NT2/D1 (cell line): ENCODE measurements at regions not wholly inside any gene's neighbourhood (a gene's known extent, or its start where the extent isn't known, plus 50 kb on each side); places are given as distances from the start of the nearest gene placed in this dataset.

Experiments
- DNase-seq: peaks from one replicate; pipeline ENCODE4 v3.0.0-alpha.2; 2011; ENCODE audit warnings: low read depth, low spot score
- H3K27me3 ChIP-seq: 2 replicates; pipeline ENCODE4 v1.6.0; 2011; ENCODE audit warnings: mild to moderate bottlenecking; ENCODE audit not compliant: insufficient read length, insufficient read depth
- H3K36me3 ChIP-seq: 2 replicates; pipeline ENCODE4 v1.6.1; 2011; ENCODE audit warnings: mild to moderate bottlenecking, low read length, mixed read lengths; ENCODE audit not compliant: insufficient read depth, insufficient read length
- H3K4me1 ChIP-seq: 2 replicates; pipeline ENCODE4 v1.5.1; 2011; ENCODE audit not compliant: insufficient read depth, insufficient read length
- H3K4me3 ChIP-seq: 2 replicates; pipeline ENCODE4 v1.5.1; 2011; ENCODE audit warnings: low read depth; ENCODE audit not compliant: insufficient read length
- H3K9ac ChIP-seq: 2 replicates; pipeline ENCODE4 v1.6.0; 2011; ENCODE audit warnings: low read depth; ENCODE audit not compliant: insufficient read length
- H3K9me3 ChIP-seq: 2 replicates; pipeline ENCODE4 v1.5.1; 2011; ENCODE audit warnings: mild to moderate bottlenecking, low read length; ENCODE audit not compliant: insufficient read depth
- SUZ12 ChIP-seq: IDR thresholded peaks from 2 replicates; pipeline ENCODE4 v1.6.1; 2011; ENCODE audit not compliant: insufficient read length, insufficient read depth; ENCODE audit errors: extremely low read depth
- YY1 ChIP-seq: IDR thresholded peaks from 2 replicates; pipeline ENCODE4 v1.6.1; 2011; ENCODE audit not compliant: insufficient read length, insufficient read depth
- ZNF274 ChIP-seq: IDR thresholded peaks from 2 replicates; pipeline ENCODE4 v1.6.1; 2011; ENCODE audit warnings: mild to moderate bottlenecking, low read depth, low read length

- DNase-seq: no peak
- Histone ChIP-seq H3K36me3 (no peaks in the 10 kb centered on the region), H3K27me3 (no peaks in the 10 kb centered on the region), H3K9me3 (peaks cover 17% of the 10 kb centered on the region), H3K9ac (no peak overlapping the region), H3K4me1 (peaks cover 5% of the 10 kb centered on the region), H3K4me3 (no peak overlapping the region)
- TF ChIP-seq YY1: no peak
- TF ChIP-seq SUZ12: no peak
These were observed 583.1 kb upstream of the HS6ST1 start for GRCh38 chr2:128901572-128902391.

GRCh38 chr2:128903637-128904036 lies 585.0 kb upstream of the HS6ST1 start:
- TF ChIP-seq ZNF274 (no peak), SUZ12 (no peak), YY1 (no peak)
- Histone ChIP-seq H3K36me3 (no peaks in the 10 kb centered on the region), H3K9me3 (peaks cover 22% of the 10 kb centered on the region), H3K9ac (no peak overlapping the region), H3K4me3 (no peak overlapping the region), H3K4me1 (peaks cover 5% of the 10 kb centered on the region), H3K27me3 (no peaks in the 10 kb centered on the region)
- no peak for DNase-seq

- TF ChIP-seq YY1 (no peak), SUZ12 (no peak), ZNF274 (no peak)
- no peaks in the 10 kb centered on the region for H3K4me1 ChIP-seq
- peaks cover 27% of the 10 kb centered on the region; the same call in 1 of the 2 replicates for H3K9me3 ChIP-seq
- no peaks in the 10 kb centered on the region for H3K36me3 ChIP-seq
- no peaks in the 10 kb centered on the region for H3K27me3 ChIP-seq
- no peak overlapping the region for H3K4me3 ChIP-seq
- no peak for DNase-seq
- H3K9ac ChIP-seq: no peak overlapping the region
These were observed 592.6 kb upstream of the HS6ST1 start for GRCh38 chr2:128911276-128911675.

GRCh38 chr2:128914320-128914719 lies 595.7 kb upstream of the HS6ST1 start:
- Histone ChIP-seq H3K27me3 (no peaks in the 10 kb centered on the region), H3K4me3 (no peak overlapping the region), H3K4me1 (no peaks in the 10 kb centered on the region), H3K36me3 (no peaks in the 10 kb centered on the region), H3K9me3 (peaks cover 27% of the 10 kb centered on the region), H3K9ac (no peak overlapping the region)
- no peak for DNase-seq
- no peak for TF ChIP-seq SUZ12
- no peak for TF ChIP-seq ZNF274
- TF ChIP-seq YY1: no peak

GRCh38 chr2:128921751-128922150 lies 603.1 kb upstream of the HS6ST1 start:
- H3K36me3 ChIP-seq: no peaks in the 10 kb centered on the region

GRCh38 chr2:128922154-128922553 lies 603.5 kb upstream of the HS6ST1 start:
- H3K4me1 ChIP-seq: no peaks in the 10 kb centered on the region
- peaks cover 6% of the 10 kb centered on the region for H3K9me3 ChIP-seq
- no peaks in the 10 kb centered on the region for H3K36me3 ChIP-seq
- no peaks in the 10 kb centered on the region for H3K27me3 ChIP-seq
- no peak overlapping the region for H3K4me3 ChIP-seq
- no peak for DNase-seq
- no peak for TF ChIP-seq ZNF274
- no peak for TF ChIP-seq YY1
- TF ChIP-seq SUZ12: no peak
- H3K9ac ChIP-seq: no peak overlapping the region

More at GRCh38 chr2:128921751-128922150, 603.1 kb upstream of the HS6ST1 start:
- H3K4me1 ChIP-seq: no peaks in the 10 kb centered on the region
- H3K4me3 ChIP-seq: no peak overlapping the region
- H3K9me3 ChIP-seq: peaks cover 6% of the 10 kb centered on the region
- TF ChIP-seq YY1: no peak
- H3K9ac ChIP-seq: no peak overlapping the region
- DNase-seq: no peak
- H3K27me3 ChIP-seq: no peaks in the 10 kb centered on the region

GRCh38 chr2:128925631-128926030 lies 607.0 kb upstream of the HS6ST1 start:
- Histone ChIP-seq H3K27me3 (no peaks in the 10 kb centered on the region), H3K4me1 (no peaks in the 10 kb centered on the region), H3K36me3 (no peaks in the 10 kb centered on the region), H3K9ac (no peak overlapping the region), H3K9me3 (peaks cover 11% of the 10 kb centered on the region; the same call in 1 of the 2 replicates), H3K4me3 (no peak overlapping the region)
- no peak for TF ChIP-seq ZNF274
- no peak for TF ChIP-seq SUZ12
- TF ChIP-seq YY1: no peak
- DNase-seq: no peak

- Histone ChIP-seq H3K9me3 (peaks cover 11% of the 10 kb centered on the region; the same call in 1 of the 2 replicates), H3K36me3 (no peaks in the 10 kb centered on the region), H3K4me1 (no peaks in the 10 kb centered on the region), H3K27me3 (no peaks in the 10 kb centered on the region), H3K9ac (no peak overlapping the region), H3K4me3 (no peak overlapping the region)
- no peak for DNase-seq
- TF ChIP-seq YY1: no peak
- no peak for TF ChIP-seq SUZ12
- no peak for TF ChIP-seq ZNF274
These were observed 611.4 kb upstream of the HS6ST1 start for GRCh38 chr2:128930101-128930500.
